ENCODE measurements at regions not wholly inside any gene's neighbourhood (a gene's known extent, or its start where the extent isn't known, plus 50 kb on each side); places are given as distances from the start of the nearest gene placed in this dataset.

- no peak overlapping the region for H3K27ac Mint-ChIP-seq (ENCODE audit: unreplicated experiment)
- TF ChIP-seq CTCF (IDR thresholded peaks at IDR 0.05; ENCODE audit: unreplicated experiment) = no peak
- H3K4me1 Mint-ChIP-seq (ENCODE audit: unreplicated experiment) = no peaks in the 10 kb centered on the region
- no peaks in the 10 kb centered on the region for H3K9me3 Mint-ChIP-seq (ENCODE audit: unreplicated experiment)
- peaks cover 1% of the 10 kb centered on the region for H3K27me3 Mint-ChIP-seq (ENCODE audit: unreplicated experiment)
- H3K36me3 Mint-ChIP-seq (ENCODE audit: low read depth, unreplicated experiment) = no peaks in the 10 kb centered on the region
- DNase-seq (ENCODE audit: low spot score) = no peak
- no peak overlapping the region for H3K4me3 Mint-ChIP-seq (ENCODE audit: unreplicated experiment)
These were observed 69.2 kb upstream of the WSB1 start for GRCh38 chr17:27224526-27225315.

- H3K27ac Mint-ChIP-seq (ENCODE audit: unreplicated experiment) = no peak overlapping the region
- H3K9me3 Mint-ChIP-seq (ENCODE audit: unreplicated experiment) = no peaks in the 10 kb centered on the region
- H3K4me1 Mint-ChIP-seq (ENCODE audit: unreplicated experiment) = no peaks in the 10 kb centered on the region
- no peak for DNase-seq (ENCODE audit: low spot score)
- H3K4me3 Mint-ChIP-seq (ENCODE audit: unreplicated experiment) = no peak overlapping the region
- TF ChIP-seq CTCF (IDR thresholded peaks at IDR 0.05; ENCODE audit: unreplicated experiment) = no peak
- H3K27me3 Mint-ChIP-seq (ENCODE audit: unreplicated experiment) = peaks cover 1% of the 10 kb centered on the region
- no peaks in the 10 kb centered on the region for H3K36me3 Mint-ChIP-seq (ENCODE audit: low read depth, unreplicated experiment)
These were observed 67.2 kb upstream of the WSB1 start for GRCh38 chr17:27226611-27227230.

DNA sequence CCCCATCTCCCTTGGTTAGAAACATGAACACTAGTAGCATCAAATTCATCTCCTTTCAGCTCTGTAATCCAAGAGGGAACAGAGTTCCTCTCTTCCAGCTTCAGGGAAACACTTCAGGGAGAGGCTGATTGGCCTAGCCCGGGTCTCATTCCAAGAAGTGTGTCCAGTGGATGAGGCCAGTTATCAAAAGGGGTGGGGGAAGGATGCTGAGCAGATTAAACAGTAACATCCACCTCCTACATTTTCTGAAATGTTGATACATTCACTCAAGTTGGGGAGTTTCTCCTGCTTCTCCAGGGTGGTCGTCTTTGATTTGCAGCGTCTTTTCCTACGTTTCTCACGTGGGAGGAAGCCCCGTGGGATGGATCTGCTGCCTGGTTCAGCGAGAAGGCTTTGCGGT, 62.9 kb upstream of the WSB1 start:
- Mint-ChIP-seq H3K4me3 (ENCODE audit: unreplicated experiment) (no peak overlapping the region), H3K4me1 (ENCODE audit: unreplicated experiment) (no peaks in the 10 kb centered on the region), H3K27ac (ENCODE audit: unreplicated experiment) (no peak overlapping the region), H3K27me3 (ENCODE audit: unreplicated experiment) (no peaks in the 10 kb centered on the region), H3K36me3 (ENCODE audit: low read depth, unreplicated experiment) (no peaks in the 10 kb centered on the region), H3K9me3 (ENCODE audit: unreplicated experiment) (no peaks in the 10 kb centered on the region)
- TF ChIP-seq CTCF (IDR thresholded peaks at IDR 0.05; ENCODE audit: unreplicated experiment) = no peak
- DNase-seq (ENCODE audit: low spot score) = no peak

- no peaks in the 10 kb centered on the region for H3K4me1 Mint-ChIP-seq (ENCODE audit: unreplicated experiment)
- H3K27me3 Mint-ChIP-seq (ENCODE audit: unreplicated experiment) = no peaks in the 10 kb centered on the region
- DNase-seq (ENCODE audit: low spot score) = no peak
- H3K27ac Mint-ChIP-seq (ENCODE audit: unreplicated experiment) = no peak overlapping the region
- H3K9me3 Mint-ChIP-seq (ENCODE audit: unreplicated experiment) = no peaks in the 10 kb centered on the region
- no peaks in the 10 kb centered on the region for H3K36me3 Mint-ChIP-seq (ENCODE audit: low read depth, unreplicated experiment)
- no peak overlapping the region for H3K4me3 Mint-ChIP-seq (ENCODE audit: unreplicated experiment)
- TF ChIP-seq CTCF (IDR thresholded peaks at IDR 0.05; ENCODE audit: unreplicated experiment) = no peak
These were observed 61.6 kb upstream of the WSB1 start for GRCh38 chr17:27232328-27232727.

- Mint-ChIP-seq H3K4me1 (ENCODE audit: unreplicated experiment) (no peaks in the 10 kb centered on the region), H3K4me3 (ENCODE audit: unreplicated experiment) (no peak overlapping the region), H3K27me3 (ENCODE audit: unreplicated experiment) (no peaks in the 10 kb centered on the region)
These were observed 60.9 kb upstream of the WSB1 start for GRCh38 chr17:27233059-27233458.

More at GRCh38 chr17:27233059-27233458, 60.9 kb upstream of the WSB1 start:
- Mint-ChIP-seq H3K36me3 (ENCODE audit: low read depth, unreplicated experiment) (no peaks in the 10 kb centered on the region), H3K27ac (ENCODE audit: unreplicated experiment) (no peak overlapping the region), H3K9me3 (ENCODE audit: unreplicated experiment) (no peaks in the 10 kb centered on the region)
- no peak for TF ChIP-seq CTCF (IDR thresholded peaks at IDR 0.05; ENCODE audit: unreplicated experiment)
- no peak for DNase-seq (ENCODE audit: low spot score)
